ENCODE measurements at regions not wholly inside any gene's neighbourhood (a gene's known extent, or its start where the extent isn't known, plus 50 kb on each side); places are given as distances from the start of the nearest gene placed in this dataset.

DNA sequence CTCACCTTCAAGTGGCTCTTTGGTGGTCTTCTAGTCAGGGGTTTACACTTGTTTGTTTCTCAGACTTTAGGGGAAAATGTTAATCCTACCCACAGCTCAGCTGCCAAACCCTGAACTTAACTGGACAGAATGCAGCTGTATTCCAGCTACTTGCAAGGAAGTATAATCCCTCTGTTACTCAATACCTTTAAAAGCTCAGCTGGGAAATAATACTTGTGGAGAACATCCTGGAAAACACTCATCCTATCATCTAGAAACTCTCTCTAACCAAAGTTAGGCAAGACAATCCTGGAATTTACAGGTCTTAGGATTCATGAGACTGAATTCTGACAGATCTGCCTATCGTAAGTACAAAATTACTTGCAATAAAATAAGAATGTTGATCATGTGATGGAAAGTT, 404.1 kb downstream of the ADAMTS20 start:
- H3K36me3 ChIP-seq: no peaks in the 10 kb centered on the region

DNA sequence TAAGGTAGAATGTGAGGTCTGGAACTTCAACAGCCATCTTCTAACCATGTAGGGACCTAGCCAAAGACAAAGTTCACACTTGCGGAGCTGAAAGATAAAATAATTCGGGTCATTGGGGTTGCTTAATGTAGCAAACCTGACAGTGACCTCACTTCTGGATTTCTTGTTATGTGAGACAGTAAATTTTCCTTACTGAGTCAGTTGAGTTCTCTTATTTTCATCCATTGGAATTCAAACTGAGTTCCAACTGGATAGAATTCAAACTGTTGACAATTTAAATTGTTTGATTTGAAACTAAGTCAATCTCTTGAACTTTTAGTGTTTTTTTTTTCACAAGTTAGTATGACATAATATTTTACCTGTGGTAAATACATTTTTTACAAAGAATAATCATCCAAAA, 406.5 kb downstream of the ADAMTS20 start:
- H3K27me3 ChIP-seq: no peaks in the 10 kb centered on the region
- no peaks in the 10 kb centered on the region for H3K36me3 ChIP-seq
- no peaks in the 10 kb centered on the region for H3K4me1 ChIP-seq
- no peak overlapping the region for H3K4me3 ChIP-seq (replicated peaks in 1 of 3)
- H3K27ac ChIP-seq: no peak overlapping the region
- no peak for TF ChIP-seq POLR2A (IDR thresholded peaks at IDR 0.05)
- TF ChIP-seq, protein P1, sequence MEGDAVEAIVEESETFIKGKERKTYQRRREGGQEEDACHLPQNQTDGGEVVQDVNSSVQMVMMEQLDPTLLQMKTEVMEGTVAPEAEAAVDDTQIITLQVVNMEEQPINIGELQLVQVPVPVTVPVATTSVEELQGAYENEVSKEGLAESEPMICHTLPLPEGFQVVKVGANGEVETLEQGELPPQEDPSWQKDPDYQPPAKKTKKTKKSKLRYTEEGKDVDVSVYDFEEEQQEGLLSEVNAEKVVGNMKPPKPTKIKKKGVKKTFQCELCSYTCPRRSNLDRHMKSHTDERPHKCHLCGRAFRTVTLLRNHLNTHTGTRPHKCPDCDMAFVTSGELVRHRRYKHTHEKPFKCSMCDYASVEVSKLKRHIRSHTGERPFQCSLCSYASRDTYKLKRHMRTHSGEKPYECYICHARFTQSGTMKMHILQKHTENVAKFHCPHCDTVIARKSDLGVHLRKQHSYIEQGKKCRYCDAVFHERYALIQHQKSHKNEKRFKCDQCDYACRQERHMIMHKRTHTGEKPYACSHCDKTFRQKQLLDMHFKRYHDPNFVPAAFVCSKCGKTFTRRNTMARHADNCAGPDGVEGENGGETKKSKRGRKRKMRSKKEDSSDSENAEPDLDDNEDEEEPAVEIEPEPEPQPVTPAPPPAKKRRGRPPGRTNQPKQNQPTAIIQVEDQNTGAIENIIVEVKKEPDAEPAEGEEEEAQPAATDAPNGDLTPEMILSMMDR (IDR thresholded peaks at IDR 0.05): no peak
- no peaks in the 10 kb centered on the region for H3K9me3 ChIP-seq
- 75 to 86% methylated on average over 2 of the region's 2 CpGs for WGBS, 2 donors
- no peak for DNase-seq
- intact Hi-C loops (cut with DNase I): no loop called here

More for the DNA sequence above, 404.1 kb downstream of the ADAMTS20 start:
- intact Hi-C loops (cut with DNase I): no loop called here
- Histone ChIP-seq H3K9me3 (no peaks in the 10 kb centered on the region), H3K4me1 (no peaks in the 10 kb centered on the region), H3K27ac (no peak overlapping the region), H3K27me3 (no peaks in the 10 kb centered on the region), H3K4me3 (replicated peaks in 1 of 3) (no peak overlapping the region)
- no peak for DNase-seq
- no peak for TF ChIP-seq POLR2A (IDR thresholded peaks at IDR 0.05)
- TF ChIP-seq, protein P1 (IDR thresholded peaks at IDR 0.05): no peak
- WGBS, 2 donors: 95 to 98% methylated on average over 1 of the region's 1 CpG

DNA sequence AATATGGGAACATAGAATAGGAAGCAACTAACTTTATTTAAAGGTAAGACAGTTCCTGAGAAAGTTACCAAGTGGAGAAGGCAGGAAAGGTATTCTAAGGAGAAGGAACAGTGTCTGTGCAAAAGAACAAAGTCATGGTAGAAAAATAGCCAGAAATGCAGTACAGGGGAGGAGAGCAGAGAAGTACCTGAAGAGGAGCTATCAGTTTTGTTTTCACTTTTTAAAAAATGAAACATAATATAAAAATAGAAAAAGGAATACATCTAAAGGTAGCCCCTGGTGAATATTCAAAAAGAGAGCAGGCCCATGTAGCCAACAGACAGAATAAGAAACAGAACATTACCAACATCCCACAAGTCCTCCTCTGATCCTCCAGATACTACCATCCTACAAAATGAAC, 408.7 kb downstream of the ADAMTS20 start:
- H3K27ac ChIP-seq: no peak overlapping the region
- no peak for DNase-seq
- TF ChIP-seq POLR2A (IDR thresholded peaks at IDR 0.05): no peak
- TF ChIP-seq, protein P1 (IDR thresholded peaks at IDR 0.05): no peak
- intact Hi-C loops (cut with DNase I): no loop called here
- H3K4me1 ChIP-seq: no peaks in the 10 kb centered on the region
- H3K4me3 ChIP-seq (replicated peaks in 1 of 3): no peak overlapping the region
- no peaks in the 10 kb centered on the region for H3K27me3 ChIP-seq
- no peaks in the 10 kb centered on the region for H3K36me3 ChIP-seq
- no peaks in the 10 kb centered on the region for H3K9me3 ChIP-seq

GRCh38 chr12:43132291-43132690, 419.7 kb downstream of the ADAMTS20 start:
- WGBS, 2 donors: 37 to 44% methylated on average over 1 of the region's 1 CpG

DNA sequence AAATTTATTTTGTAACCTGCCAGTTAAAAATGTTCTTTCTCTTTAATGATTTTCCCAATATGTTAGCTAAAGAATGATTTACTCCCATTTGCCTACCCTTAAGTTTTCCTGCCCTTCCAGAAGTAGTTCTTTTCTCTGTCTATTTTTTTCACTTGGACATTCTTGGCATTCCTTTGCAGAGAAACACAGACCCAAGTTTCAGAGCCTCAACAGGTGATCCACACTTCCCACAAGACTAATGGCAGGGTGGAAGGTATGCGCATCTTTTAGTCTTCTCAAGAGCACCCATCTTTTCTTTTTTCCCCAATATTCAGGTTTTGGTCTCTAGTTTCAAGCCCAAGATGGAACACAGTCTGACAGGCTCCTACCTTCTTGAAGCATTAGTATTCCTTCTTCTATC, 420.7 kb downstream of the ADAMTS20 start:
- 89 to 95% methylated on average over 1 of the region's 1 CpG for WGBS, 2 donors

More at GRCh38 chr12:43132291-43132690, 419.7 kb downstream of the ADAMTS20 start:
- Histone ChIP-seq H3K36me3 (no peaks in the 10 kb centered on the region), H3K27me3 (no peaks in the 10 kb centered on the region), H3K9me3 (no peaks in the 10 kb centered on the region), H3K27ac (no peak overlapping the region), H3K4me3 (replicated peaks in 1 of 3) (no peak overlapping the region), H3K4me1 (no peaks in the 10 kb centered on the region)
- no peak for DNase-seq
- intact Hi-C loops (cut with DNase I): no loop called here
- TF ChIP-seq POLR2A (IDR thresholded peaks at IDR 0.05): no peak
- TF ChIP-seq, protein P1 (IDR thresholded peaks at IDR 0.05): no peak

More for the DNA sequence above, 420.7 kb downstream of the ADAMTS20 start:
- no peaks in the 10 kb centered on the region for H3K36me3 ChIP-seq
- intact Hi-C loops (cut with DNase I): no loop called here
- H3K4me3 ChIP-seq (replicated peaks in 1 of 3): no peak overlapping the region
- no peaks in the 10 kb centered on the region for H3K27me3 ChIP-seq
- no peak for DNase-seq
- H3K4me1 ChIP-seq: no peaks in the 10 kb centered on the region
- no peak overlapping the region for H3K27ac ChIP-seq
- no peaks in the 10 kb centered on the region for H3K9me3 ChIP-seq
- no peak for TF ChIP-seq POLR2A (IDR thresholded peaks at IDR 0.05)
- TF ChIP-seq, protein P1 (IDR thresholded peaks at IDR 0.05): no peak
